ENCODE measurements at regions not wholly inside any gene's neighbourhood (a gene's known extent, or its start where the extent isn't known, plus 50 kb on each side); places are given as distances from the start of the nearest gene placed in this dataset.

GRCh38 chr4:96835991-96836390, 996.1 kb downstream of the PDHA2 start:
- POLR2A ChIA-PET (ENCODE audit: unreplicated experiment): no interaction called here
- intact Hi-C loops (cut with micrococcal nuclease) (no loop called here), dilution Hi-C loops (cut with HindIII; ENCODE audit: low sequenced_read_pairs, unreplicated experiment) (no loop called here), in situ Hi-C loops (cut with MboI; ENCODE audit: low sequenced_read_pairs) (no loop called here)
- WGBS, 2 experiments (ENCODE audit: extremely low coverage in 2 of 2, insufficient read length in 1 of 2): no CpG with 5 or more reads among the region's 3 CpGs
- Histone ChIP-seq H2AK5ac (ENCODE audit: low read depth, low read length) (no peak overlapping the region), H3K27ac (ENCODE audit: insufficient read depth, low read length) (no peak overlapping the region), H3K9me3 (ENCODE audit: control insufficient read depth, insufficient read depth, low read length) (no peaks in the 10 kb centered on the region), H4K8ac (ENCODE audit: low read depth in 2 of 2, low read length in 2 of 2) (no peak overlapping the region), H3K9ac (ENCODE audit: low read depth, low read length) (no peak overlapping the region), H2BK15ac (ENCODE audit: low read depth, low read length) (no peak overlapping the region), H3K4me2 (ENCODE audit: low read depth, low read length) (no peak overlapping the region), H3K14ac (replicated peaks; ENCODE audit: low read depth, low read length) (no peak overlapping the region), H4K5ac (ENCODE audit: low read depth, low read length) (no peak overlapping the region), H3K23ac (ENCODE audit: low read depth, low read length) (no peak overlapping the region), H2AFZ (replicated peaks; ENCODE audit: low read length, poor library complexity) (no peak overlapping the region), H3K18ac (ENCODE audit: low read depth, low read length) (no peak overlapping the region), H2BK5ac (ENCODE audit: low read depth, low read length, poor library complexity, severe bottlenecking) (no peak overlapping the region), H3K36me3 (ENCODE audit: control insufficient read depth, insufficient read depth, low read length) (no peaks in the 10 kb centered on the region), H3K9me1 (ENCODE audit: insufficient read depth, low read length) (no peaks in the 10 kb centered on the region), H2AK9ac (replicated peaks; ENCODE audit: low read depth, low read length, poor library complexity) (no peak overlapping the region), H2BK20ac (ENCODE audit: low read depth, low read length) (no peak overlapping the region), H3K4me3 (ENCODE audit: insufficient read depth, low read depth, low read length) (no peak overlapping the region), H4K20me1 (ENCODE audit: insufficient read depth, low read length) (no peaks in the 10 kb centered on the region), H3K79me1 (ENCODE audit: low read depth in 1 of 2, low read length in 2 of 2) (no peaks in the 10 kb centered on the region), H2BK120ac (ENCODE audit: low read depth, low read length) (no peak overlapping the region), H3K27me3 (ENCODE audit: control insufficient read depth, insufficient read depth, low read length) (no peaks in the 10 kb centered on the region), H3K56ac (ENCODE audit: extremely low read depth, insufficient read depth, low read length) (no peak overlapping the region), H3K4ac (ENCODE audit: low read depth, low read length) (no peak overlapping the region), H3K4me1 (ENCODE audit: control insufficient read depth, insufficient read depth, low read length) (no peaks in the 10 kb centered on the region), H4K91ac (ENCODE audit: insufficient read depth, low read depth, low read length) (no peak overlapping the region)
- TF ChIP-seq CHD1 (IDR thresholded peaks at IDR 0.05; ENCODE audit: low read depth, low read length) (no peak), MXI1 (IDR thresholded peaks at IDR 0.05; ENCODE audit: borderline replicate concordance, low read depth, low read length) (no peak), RAD21 (IDR thresholded peaks at IDR 0.05; ENCODE audit: low read length) (no peak), BHLHE40 (IDR thresholded peaks at IDR 0.05; ENCODE audit: low read depth, low read length) (no peak), MAZ (IDR thresholded peaks at IDR 0.05; ENCODE audit: borderline replicate concordance, low read depth, low read length) (no peak), POLR2A (IDR thresholded peaks at IDR 0.05; ENCODE audit: low read depth, low read length) (no peak), RCOR1 (IDR thresholded peaks at IDR 0.05; ENCODE audit: insufficient replicate concordance, low read length) (no peak), NFE2L2 (IDR thresholded peaks at IDR 0.05; ENCODE audit: low read depth, low read length) (no peak), MAFK (IDR thresholded peaks at IDR 0.05; ENCODE audit: low read depth, low read length) (no peak), ELK1 (IDR thresholded peaks at IDR 0.05; ENCODE audit: borderline replicate concordance, low read depth, low read length) (no peak), FOS (IDR thresholded peaks at IDR 0.05; ENCODE audit: low read depth, low read length) (no peak), CEBPB (IDR thresholded peaks at IDR 0.05; ENCODE audit: low read depth, low read length) (no peak), RFX5 (IDR thresholded peaks at IDR 0.05; ENCODE audit: low read depth, low read length) (no peak), SMC3 (IDR thresholded peaks at IDR 0.05; ENCODE audit: low read depth, low read length) (no peak)
- TF ChIP-seq, protein P1, sequence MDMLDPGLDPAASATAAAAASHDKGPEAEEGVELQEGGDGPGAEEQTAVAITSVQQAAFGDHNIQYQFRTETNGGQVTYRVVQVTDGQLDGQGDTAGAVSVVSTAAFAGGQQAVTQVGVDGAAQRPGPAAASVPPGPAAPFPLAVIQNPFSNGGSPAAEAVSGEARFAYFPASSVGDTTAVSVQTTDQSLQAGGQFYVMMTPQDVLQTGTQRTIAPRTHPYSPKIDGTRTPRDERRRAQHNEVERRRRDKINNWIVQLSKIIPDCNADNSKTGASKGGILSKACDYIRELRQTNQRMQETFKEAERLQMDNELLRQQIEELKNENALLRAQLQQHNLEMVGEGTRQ (IDR thresholded peaks at IDR 0.05; ENCODE audit: low read depth, low read length): no peak
- TF ChIP-seq, protein P2, sequence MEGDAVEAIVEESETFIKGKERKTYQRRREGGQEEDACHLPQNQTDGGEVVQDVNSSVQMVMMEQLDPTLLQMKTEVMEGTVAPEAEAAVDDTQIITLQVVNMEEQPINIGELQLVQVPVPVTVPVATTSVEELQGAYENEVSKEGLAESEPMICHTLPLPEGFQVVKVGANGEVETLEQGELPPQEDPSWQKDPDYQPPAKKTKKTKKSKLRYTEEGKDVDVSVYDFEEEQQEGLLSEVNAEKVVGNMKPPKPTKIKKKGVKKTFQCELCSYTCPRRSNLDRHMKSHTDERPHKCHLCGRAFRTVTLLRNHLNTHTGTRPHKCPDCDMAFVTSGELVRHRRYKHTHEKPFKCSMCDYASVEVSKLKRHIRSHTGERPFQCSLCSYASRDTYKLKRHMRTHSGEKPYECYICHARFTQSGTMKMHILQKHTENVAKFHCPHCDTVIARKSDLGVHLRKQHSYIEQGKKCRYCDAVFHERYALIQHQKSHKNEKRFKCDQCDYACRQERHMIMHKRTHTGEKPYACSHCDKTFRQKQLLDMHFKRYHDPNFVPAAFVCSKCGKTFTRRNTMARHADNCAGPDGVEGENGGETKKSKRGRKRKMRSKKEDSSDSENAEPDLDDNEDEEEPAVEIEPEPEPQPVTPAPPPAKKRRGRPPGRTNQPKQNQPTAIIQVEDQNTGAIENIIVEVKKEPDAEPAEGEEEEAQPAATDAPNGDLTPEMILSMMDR (conservative IDR thresholded peaks at IDR 0.05; ENCODE audit: low read depth, low read length): no peak
- ATAC-seq (ENCODE audit: low read depth) (no peak), DNase-seq (no peak)
- CTCF ChIA-PET: no interaction called here
- BruUV-seq (replicated peaks): no TSS peak
